Natural killer cell (primary cell): ENCODE measurements at regions not wholly inside any gene's neighbourhood (a gene's known extent, or its start where the extent isn't known, plus 50 kb on each side); places are given as distances from the start of the nearest gene placed in this dataset.

ENCODE experiments used
- ATAC-seq, 3 donors: fragments of 150-1000 bp in 2 of 3; fragments of 200-7000 bp in 1 of 3; cut with Tn5 transposase; 1 replicate in 1 of 3; 2 replicates in 2 of 3; pipeline ENCODE4 v1.10.0; 2021; ENCODE audit warnings: mild to moderate bottlenecking in 2 of 3, moderate library complexity in 2 of 3
- DNase-seq, 2 donors: peaks; one replicate each; pipeline versions ENCODE4 v3.0.0 to v3.0.0-alpha.2; 2013 to 2021; ENCODE audit warnings: mixed read lengths in 1 of 2
- H3K27ac ChIP-seq: one replicate; pipeline ENCODE4 v1.5.1; 2013; ENCODE audit warnings: mild to moderate bottlenecking, low read length
- H3K27me3 ChIP-seq: one replicate; pipeline ENCODE4 v1.6.1; 2013; ENCODE audit warnings: low read length; ENCODE audit not compliant: control insufficient read depth, insufficient read depth
- H3K36me3 ChIP-seq: one replicate; pipeline ENCODE4 v1.6.1; 2013; ENCODE audit warnings: low read length; ENCODE audit not compliant: control insufficient read depth, insufficient read depth
- H3K4me1 ChIP-seq: one replicate; pipeline ENCODE4 v1.6.1; 2013; ENCODE audit warnings: low read length; ENCODE audit not compliant: control insufficient read depth, insufficient read depth
- H3K4me3 ChIP-seq: one replicate; pipeline ENCODE4 v1.5.1; 2013; ENCODE audit warnings: low read length
- H3K9me3 ChIP-seq: one replicate; pipeline ENCODE4 v1.6.1; 2013; ENCODE audit warnings: low read length; ENCODE audit not compliant: control insufficient read depth, insufficient read depth
- H3K27ac Mint-ChIP-seq, 2 donors: one replicate each; pipeline ENCODE4 v1.8.0; 2022; ENCODE audit warnings: mild to moderate bottlenecking in 2 of 2, mixed read lengths in 2 of 2, moderate library complexity in 1 of 2
- H3K27me3 Mint-ChIP-seq, 2 donors: one replicate each; pipeline ENCODE4 v1.8.0; 2022; ENCODE audit warnings: low read depth in 2 of 2, mixed read lengths in 2 of 2
- H3K36me3 Mint-ChIP-seq: one replicate; pipeline ENCODE4 v1.8.0; 2022; ENCODE audit warnings: mixed read lengths
- H3K4me1 Mint-ChIP-seq, 2 donors: one replicate each; pipeline ENCODE4 v1.8.0; 2022; ENCODE audit warnings: mixed read lengths in 2 of 2
- H3K4me3 Mint-ChIP-seq: one replicate; pipeline ENCODE4 v1.8.0; 2022; ENCODE audit warnings: mild to moderate bottlenecking, moderate library complexity, mixed read lengths
- H3K9me3 Mint-ChIP-seq, 2 donors: one replicate each; pipeline ENCODE4 v1.8.0; 2022; ENCODE audit warnings: mixed read lengths in 2 of 2
- CTCF ChIP-seq: fragments of 200-600 bp; IDR thresholded peaks from one replicate; pipeline ENCODE4 v1.8.0; 2022; ENCODE audit warnings: antibody characterized with exemption
- WGBS: methylation state at CpG from one replicate; pipeline ENCODE4 v1.1.7; 2013; ENCODE audit warnings: missing lambda C conversion rate; ENCODE audit not compliant: insufficient coverage; 5-methylcytosine and 5-hydroxymethylcytosine counted together
- intact Hi-C: fragments of 100-400 bp; cut with micrococcal nuclease; formaldehyde crosslinking; loops from one replicate; pipeline ENCODE4 v1.14.2; 2022

- Mint-ChIP-seq H3K27ac (no peak overlapping the region), H3K9me3 (peaks cover 3 to 4% of the 10 kb centered on the region in 2 donors), H3K4me3 (no peak overlapping the region), H3K4me1 (no peaks in the 10 kb centered on the region), H3K36me3 (no peaks in the 10 kb centered on the region), H3K27me3 (no peaks in the 10 kb centered on the region)
- Histone ChIP-seq H3K27ac (no peak overlapping the region), H3K36me3 (no peaks in the 10 kb centered on the region), H3K9me3 (no peaks in the 10 kb centered on the region), H3K27me3 (no peaks in the 10 kb centered on the region), H3K4me1 (no peaks in the 10 kb centered on the region), H3K4me3 (no peak overlapping the region)
- no peak for TF ChIP-seq CTCF
- ATAC-seq (no peak), DNase-seq (no peak)
- intact Hi-C loops: no loop called here
- WGBS: 89% methylated on average over 3 of the region's 6 CpGs
Observed at GRCh38 chr3:181567311-181568075, 144.2 kb upstream of the SOX2 start.

- no peaks in the 10 kb centered on the region for H3K4me1 Mint-ChIP-seq
- no peak overlapping the region for H3K4me3 ChIP-seq
Observed at GRCh38 chr3:181565416-181565815, 146.3 kb upstream of the SOX2 start.

GRCh38 chr3:181564222-181564621 is 147.5 kb upstream of the SOX2 start:
- H3K27ac Mint-ChIP-seq: no peak overlapping the region
- H3K4me1 Mint-ChIP-seq: no peaks in the 10 kb centered on the region
- intact Hi-C loops: no loop called here
- no peak for TF ChIP-seq CTCF
- no peak overlapping the region for H3K4me3 Mint-ChIP-seq
- Histone ChIP-seq H3K9me3 (peaks cover 4% of the 10 kb centered on the region), H3K27ac (no peak overlapping the region), H3K36me3 (no peaks in the 10 kb centered on the region), H3K4me1 (no peaks in the 10 kb centered on the region), H3K27me3 (no peaks in the 10 kb centered on the region), H3K4me3 (no peak overlapping the region)
- H3K27me3 Mint-ChIP-seq: no peaks in the 10 kb centered on the region
- DNase-seq: no peak
- ATAC-seq: no peak
- whole genome bisulfite sequencing: no CpG with 5 or more reads among the region's 1 CpG
- H3K9me3 Mint-ChIP-seq: peaks cover 3 to 4% of the 10 kb centered on the region in 2 donors
- H3K36me3 Mint-ChIP-seq: no peaks in the 10 kb centered on the region

More at GRCh38 chr3:181565416-181565815, 146.3 kb upstream of the SOX2 start:
- Mint-ChIP-seq H3K27me3 (no peaks in the 10 kb centered on the region), H3K9me3 (peaks cover 3 to 4% of the 10 kb centered on the region in 2 donors), H3K4me3 (no peak overlapping the region), H3K27ac (no peak overlapping the region), H3K36me3 (no peaks in the 10 kb centered on the region)
- no peak for TF ChIP-seq CTCF
- intact Hi-C loops: no loop called here
- no peak overlapping the region for H3K27ac ChIP-seq
- H3K36me3 ChIP-seq: no peaks in the 10 kb centered on the region
- no peak for DNase-seq
- no peaks in the 10 kb centered on the region for H3K4me1 ChIP-seq
- no peaks in the 10 kb centered on the region for H3K9me3 ChIP-seq
- no peaks in the 10 kb centered on the region for H3K27me3 ChIP-seq
- 39% methylated on average over 3 of the region's 3 CpGs for WGBS
- no peak for ATAC-seq
